Skeletal muscle tissue (tissue), 3 donors: ENCODE measurements at regions not wholly inside any gene's neighbourhood (a gene's known extent, or its start where the extent isn't known, plus 50 kb on each side); places are given as distances from the start of the nearest gene placed in this dataset.

Source experiments
- H3K27ac ChIP-seq: one replicate; pipeline ENCODE4 v1.7.0; 2013; ENCODE audit warnings: mild to moderate bottlenecking, low read depth, low read length, inconsistent platforms
- H3K27me3 ChIP-seq, 3 donors: one replicate each; pipeline ENCODE4 v1.7.0; 2013; ENCODE audit warnings: low read length in 3 of 3; ENCODE audit not compliant: control insufficient read depth in 3 of 3, insufficient read depth in 3 of 3
- H3K36me3 ChIP-seq, 3 donors: one replicate each; pipeline ENCODE4 v1.7.0; 2013; ENCODE audit warnings: low read length in 3 of 3; ENCODE audit not compliant: control insufficient read depth in 3 of 3, insufficient read depth in 3 of 3
- H3K4me1 ChIP-seq, 3 donors: one replicate each; pipeline ENCODE4 v1.7.0; 2013; ENCODE audit warnings: low read length in 3 of 3, mild to moderate bottlenecking in 3 of 3; ENCODE audit not compliant: control insufficient read depth in 3 of 3, insufficient read depth in 3 of 3
- H3K4me3 ChIP-seq, 3 donors: one replicate each; pipeline ENCODE4 v1.7.0; 2013; ENCODE audit warnings: low read length in 3 of 3
- H3K9ac ChIP-seq, 3 donors: one replicate each; pipeline ENCODE4 v1.7.0; 2013; ENCODE audit warnings: low read length in 3 of 3, mild to moderate bottlenecking in 3 of 3, moderate library complexity in 2 of 3, low read depth in 1 of 3
- H3K9me3 ChIP-seq, 3 donors: one replicate each; pipeline ENCODE4 v1.7.0; 2013; ENCODE audit warnings: low read length in 3 of 3; ENCODE audit not compliant: control insufficient read depth in 3 of 3
- donor health status: Osteomylitis.

DNA sequence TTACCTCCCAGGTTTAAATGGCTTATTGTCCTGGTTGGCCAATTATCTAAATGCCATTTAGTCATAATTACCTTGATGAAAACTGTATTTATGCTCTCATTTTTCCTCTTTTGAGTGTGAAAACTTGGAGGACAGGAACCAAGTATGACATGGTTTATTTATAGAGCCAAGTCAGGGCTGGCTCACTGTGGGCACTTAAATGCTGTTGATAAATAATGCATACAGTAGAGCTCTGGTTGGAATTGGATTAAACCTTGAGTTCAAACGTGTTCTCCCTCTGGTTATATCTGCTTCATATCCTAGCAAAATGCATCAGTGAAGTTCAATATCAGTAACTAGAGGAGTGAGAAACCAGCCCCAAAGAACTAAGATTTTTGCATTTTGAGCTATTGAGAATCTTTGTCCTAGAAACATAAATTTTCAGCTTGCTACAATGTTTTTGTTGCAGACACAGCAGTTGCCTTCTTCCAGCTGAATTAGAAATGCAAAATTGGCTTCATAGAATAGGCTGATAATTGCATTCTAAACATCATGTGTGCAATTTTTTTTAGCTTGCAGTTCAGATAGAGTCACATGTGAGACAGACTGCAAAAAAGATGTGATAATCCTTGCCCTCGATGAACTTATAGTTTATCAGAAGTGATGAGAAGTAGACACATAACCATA lies 255.8 kb downstream of the BTBD3 start:
- no peak overlapping the region for H3K4me3 ChIP-seq
- peaks cover 0 to 1% (median 0%) of the 10 kb centered on the region in 3 donors for H3K9me3 ChIP-seq
- H3K27me3 ChIP-seq, result no peaks in the 10 kb centered on the region
- no peak overlapping the region for H3K27ac ChIP-seq
- H3K36me3 ChIP-seq, result no peaks in the 10 kb centered on the region
- peaks cover 0 to 6% (median 0%) of the 10 kb centered on the region in 3 donors for H3K4me1 ChIP-seq
- H3K9ac ChIP-seq, result no peak overlapping the region

DNA sequence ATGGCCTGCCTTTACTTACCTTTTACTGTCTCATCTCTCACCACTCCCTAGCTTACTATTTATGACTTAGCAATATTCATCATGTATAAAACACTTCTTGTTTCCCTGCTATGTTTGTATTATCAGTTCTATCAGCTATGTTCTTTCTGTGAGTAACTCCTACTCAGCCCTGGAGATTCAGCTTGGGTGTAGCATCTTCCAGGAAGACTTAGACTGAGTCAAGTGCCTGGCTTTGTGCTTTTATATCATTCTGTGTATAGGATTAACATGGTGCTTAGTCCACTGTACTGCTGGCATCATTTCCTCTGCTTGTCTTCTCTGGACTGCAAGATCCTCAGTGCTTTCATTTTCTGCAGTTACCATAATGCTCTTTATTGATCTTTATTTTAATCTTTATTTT lies 257.8 kb downstream of the BTBD3 start:
- peaks cover 0 to 6% (median 0%) of the 10 kb centered on the region in 3 donors for H3K4me1 ChIP-seq
- H3K9ac ChIP-seq, result no peak overlapping the region
- H3K9me3 ChIP-seq, result no peaks in the 10 kb centered on the region
- H3K4me3 ChIP-seq, result no peak overlapping the region
- no peak overlapping the region for H3K27ac ChIP-seq
- H3K27me3 ChIP-seq, result no peaks in the 10 kb centered on the region
- no peaks in the 10 kb centered on the region for H3K36me3 ChIP-seq

DNA sequence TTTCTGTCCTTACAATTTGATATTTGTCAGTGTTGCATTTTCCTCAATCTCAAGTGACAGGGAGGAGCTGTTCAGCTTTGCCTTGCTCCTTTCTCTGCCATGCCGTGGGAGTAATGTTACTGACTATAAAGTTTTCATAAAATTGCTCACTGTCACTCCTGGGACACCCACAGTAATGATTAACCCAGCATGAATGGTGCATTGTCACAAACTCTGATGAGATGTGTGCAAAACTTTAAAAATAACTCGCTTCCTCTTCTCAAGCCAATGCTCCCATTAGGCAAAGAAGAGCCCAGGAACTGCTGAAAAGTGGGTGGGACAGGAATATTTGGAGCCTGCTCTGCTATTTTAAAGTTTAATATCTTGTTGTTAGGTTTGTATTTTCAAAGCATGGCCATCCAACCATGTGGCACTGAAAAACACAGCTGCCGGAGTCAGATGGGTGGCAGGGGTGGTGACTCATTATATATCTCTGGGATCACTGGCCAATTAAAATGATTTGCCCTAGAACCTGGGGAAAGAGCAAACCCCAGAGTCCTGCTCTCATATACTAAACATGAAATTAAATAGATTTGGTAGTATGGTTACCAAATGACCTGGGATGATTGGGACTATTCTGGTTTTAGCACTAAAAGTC lies 260.1 kb downstream of the BTBD3 start:
- Histone ChIP-seq H3K4me3 (no peak overlapping the region), H3K9me3 (no peaks in the 10 kb centered on the region), H3K36me3 (no peaks in the 10 kb centered on the region), H3K9ac (no peak overlapping the region), H3K27me3 (no peaks in the 10 kb centered on the region), H3K27ac (no peak overlapping the region), H3K4me1 (no peaks in the 10 kb centered on the region)

DNA sequence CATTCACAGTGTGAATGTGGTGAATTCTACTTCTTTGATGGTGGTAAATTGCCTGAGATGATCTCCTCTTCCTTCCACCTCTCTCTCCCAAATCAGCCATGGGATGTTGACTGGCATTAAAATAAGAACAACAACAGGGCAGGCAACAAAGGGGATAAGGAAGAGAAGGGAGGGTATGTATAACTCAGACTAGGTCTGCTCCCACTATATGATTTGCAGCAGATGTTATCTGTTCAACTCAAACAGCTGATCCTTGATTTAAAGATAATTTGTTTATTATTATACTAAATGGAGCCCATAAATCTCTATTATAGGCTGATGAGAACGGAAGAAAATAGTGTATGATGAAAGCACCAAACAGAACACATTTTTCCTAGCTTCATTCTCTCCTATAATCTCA lies 262.0 kb downstream of the BTBD3 start:
- Histone ChIP-seq H3K4me3 (no peak overlapping the region), H3K27me3 (no peaks in the 10 kb centered on the region), H3K36me3 (no peaks in the 10 kb centered on the region), H3K4me1 (no peaks in the 10 kb centered on the region), H3K27ac (no peak overlapping the region), H3K9ac (no peak overlapping the region), H3K9me3 (no peaks in the 10 kb centered on the region)

- no peaks in the 10 kb centered on the region for H3K9me3 ChIP-seq
- H3K9ac ChIP-seq, result no peak overlapping the region
- no peaks in the 10 kb centered on the region for H3K36me3 ChIP-seq
- H3K4me3 ChIP-seq, result no peak overlapping the region
- H3K4me1 ChIP-seq, result no peaks in the 10 kb centered on the region
- no peak overlapping the region for H3K27ac ChIP-seq
- H3K27me3 ChIP-seq, result no peaks in the 10 kb centered on the region
Measured at GRCh38 chr20:12180107-12180661, 262.5 kb downstream of the BTBD3 start.

GRCh38 chr20:12198281-12198680 lies 280.6 kb downstream of the BTBD3 start:
- H3K36me3 ChIP-seq, result no peaks in the 10 kb centered on the region
- no peaks in the 10 kb centered on the region for H3K4me1 ChIP-seq
- H3K9ac ChIP-seq, result no peak overlapping the region
- H3K9me3 ChIP-seq, result no peaks in the 10 kb centered on the region
- H3K27me3 ChIP-seq, result no peaks in the 10 kb centered on the region
- H3K4me3 ChIP-seq, result no peak overlapping the region
- no peak overlapping the region for H3K27ac ChIP-seq

GRCh38 chr20:12199703-12200102 lies 282.0 kb downstream of the BTBD3 start:
- no peak overlapping the region for H3K4me3 ChIP-seq
- H3K36me3 ChIP-seq, result no peaks in the 10 kb centered on the region
- H3K9me3 ChIP-seq, result no peaks in the 10 kb centered on the region

GRCh38 chr20:12201289-12201991 lies 283.7 kb downstream of the BTBD3 start:
- no peak overlapping the region for H3K27ac ChIP-seq
- H3K9ac ChIP-seq, result no peak overlapping the region

More at GRCh38 chr20:12199703-12200102, 282.0 kb downstream of the BTBD3 start:
- Histone ChIP-seq H3K4me1 (no peaks in the 10 kb centered on the region), H3K27me3 (no peaks in the 10 kb centered on the region), H3K9ac (no peak overlapping the region), H3K27ac (no peak overlapping the region)

DNA sequence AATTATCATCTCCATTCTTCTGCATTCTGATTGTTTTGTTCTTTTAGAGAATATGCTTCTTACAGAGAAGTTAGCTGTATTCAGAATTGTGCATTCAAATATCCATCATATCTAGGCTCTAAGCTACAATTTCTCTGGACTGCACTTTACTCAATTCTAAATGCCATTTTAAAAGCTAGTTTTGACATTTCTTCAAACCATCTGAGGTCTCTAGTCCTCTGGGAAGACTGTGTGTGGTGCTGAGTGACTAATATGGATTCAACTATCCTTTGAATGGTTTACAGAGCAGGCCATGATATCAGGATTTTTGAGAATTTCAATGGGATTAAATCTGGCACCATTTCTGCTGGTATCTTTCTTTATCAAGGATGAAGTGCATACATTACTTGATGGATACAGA lies 285.7 kb downstream of the BTBD3 start:
- Histone ChIP-seq H3K27me3 (no peaks in the 10 kb centered on the region), H3K36me3 (no peaks in the 10 kb centered on the region), H3K27ac (no peak overlapping the region), H3K4me1 (no peaks in the 10 kb centered on the region), H3K4me3 (no peak overlapping the region), H3K9me3 (peaks cover 0 to 2% (median 0%) of the 10 kb centered on the region in 3 donors), H3K9ac (no peak overlapping the region)

More at GRCh38 chr20:12201289-12201991, 283.7 kb downstream of the BTBD3 start:
- Histone ChIP-seq H3K4me3 (no peak overlapping the region), H3K36me3 (no peaks in the 10 kb centered on the region), H3K4me1 (no peaks in the 10 kb centered on the region), H3K9me3 (no peaks in the 10 kb centered on the region), H3K27me3 (no peaks in the 10 kb centered on the region)

DNA sequence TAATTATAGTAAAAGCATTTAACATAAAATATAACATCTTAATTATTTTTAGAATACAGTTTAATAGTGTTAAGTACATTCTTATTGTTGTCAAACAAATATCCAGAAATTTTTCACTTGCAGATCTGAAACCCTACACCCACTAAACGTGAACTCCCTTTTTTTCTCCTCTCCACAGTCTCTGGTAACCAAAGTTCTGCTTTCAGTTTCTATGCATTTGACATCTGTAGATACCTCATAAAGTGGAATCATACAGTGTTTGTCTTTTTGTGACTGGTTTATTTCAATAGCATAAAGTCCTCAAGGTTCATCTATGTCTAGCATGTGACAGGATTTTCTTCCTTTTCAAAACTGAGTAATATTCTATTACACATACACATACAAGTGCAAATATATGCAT lies 286.3 kb downstream of the BTBD3 start:
- H3K27me3 ChIP-seq, result no peaks in the 10 kb centered on the region
- peaks cover 0 to 2% (median 0%) of the 10 kb centered on the region in 3 donors for H3K9me3 ChIP-seq
- H3K9ac ChIP-seq, result no peak overlapping the region
- H3K4me1 ChIP-seq, result no peaks in the 10 kb centered on the region
- H3K4me3 ChIP-seq, result no peak overlapping the region
- H3K36me3 ChIP-seq, result no peaks in the 10 kb centered on the region
- H3K27ac ChIP-seq, result no peak overlapping the region
